Neural cell (in vitro differentiated cells): ENCODE measurements at regions not wholly inside any gene's neighbourhood (a gene's known extent, or its start where the extent isn't known, plus 50 kb on each side); places are given as distances from the start of the nearest gene placed in this dataset.

ENCODE experiments used
- H2AFZ ChIP-seq: fragments of 200-600, 300-800 bp; sonication (generic), shearing (Covaris generic); 2 replicates; pipeline ENCODE4 v1.6.0; 2014; ENCODE audit warnings: low read depth, mild to moderate bottlenecking, antibody characterized with exemption, low read length, moderate library complexity
- H3F3A ChIP-seq: fragments of 200-600 bp; shearing (Covaris generic); 2 replicates; pipeline ENCODE4 v1.6.1; 2016; ENCODE audit warnings: mild to moderate bottlenecking, moderate library complexity, mixed read lengths, antibody characterized with exemption, low read length; ENCODE audit not compliant: insufficient read depth, poor library complexity, severe bottlenecking
- H3K27ac ChIP-seq: fragments of 200-600, 300-800 bp; sonication (generic), shearing (Covaris generic); 2 replicates; pipeline ENCODE4 v1.5.1; 2014; ENCODE audit warnings: mild to moderate bottlenecking, low read length, moderate library complexity
- H3K27me3 ChIP-seq: fragments of 300-800, 200-600 bp; sonication (generic), shearing (Covaris generic); 2 replicates; pipeline ENCODE4 v1.6.0; 2014; ENCODE audit warnings: mild to moderate bottlenecking, low read depth, low read length, moderate library complexity; ENCODE audit not compliant: insufficient read depth
- H3K36me3 ChIP-seq: fragments of 300-800, 200-600 bp; sonication (generic), shearing (Covaris generic); 2 replicates; pipeline ENCODE4 v1.5.1; 2014; ENCODE audit warnings: mild to moderate bottlenecking, antibody characterized with exemption, low read length, moderate library complexity; ENCODE audit not compliant: insufficient read depth
- H3K4me2 ChIP-seq: fragments of 300-800, 200-600 bp; sonication (generic), shearing (Covaris generic); 2 replicates; pipeline ENCODE4 v1.6.0; 2014; ENCODE audit warnings: mild to moderate bottlenecking, low read length
- H3K4me3 ChIP-seq: fragments of 300-800, 200-600 bp; sonication (generic), shearing (Covaris generic); 2 replicates; pipeline ENCODE4 v1.5.1; 2014; ENCODE audit warnings: mild to moderate bottlenecking, low read length, moderate library complexity
- H3K79me2 ChIP-seq: fragments of 200-600 bp; shearing (Covaris generic); replicated peaks from 2 replicates; pipeline ENCODE4 v1.6.0; 2014; ENCODE audit warnings: mild to moderate bottlenecking, low read length, moderate library complexity; ENCODE audit not compliant: insufficient read depth
- H3K9ac ChIP-seq: fragments of 300-800, 200-600 bp; sonication (generic), shearing (Covaris generic); 2 replicates; pipeline ENCODE4 v1.6.1; 2016; ENCODE audit warnings: mild to moderate bottlenecking, low read length, mixed read lengths
- H3K9me2 ChIP-seq: fragments of 200-600 bp; shearing (Covaris generic); 2 replicates; pipeline ENCODE4 v1.6.1; 2016; ENCODE audit warnings: mild to moderate bottlenecking, low read length, mixed read lengths; ENCODE audit not compliant: insufficient read depth
- H3K9me3 ChIP-seq: fragments of 200-600, 300-800 bp; sonication (generic), shearing (Covaris generic); 2 replicates; pipeline ENCODE4 v1.6.1; 2016; ENCODE audit warnings: mild to moderate bottlenecking, mixed run types, low read length, moderate library complexity, mixed read lengths
- H4K20me1 ChIP-seq: fragments of 200-600 bp; shearing (Covaris generic); 2 replicates; pipeline ENCODE4 v1.6.1; 2016; ENCODE audit warnings: mild to moderate bottlenecking, mixed run types; ENCODE audit not compliant: insufficient read depth
- EP300 ChIP-seq: fragments of 450-650 bp; conservative IDR thresholded peaks from 2 replicates; pipeline ENCODE4 v1.6.1; 2014; ENCODE audit warnings: antibody characterized with exemption, mild to moderate bottlenecking, moderate library complexity; ENCODE audit not compliant: poor library complexity, severe bottlenecking
- EZH2 ChIP-seq: fragments of 200-600, 300-800 bp; shearing (Covaris generic), sonication (generic); IDR thresholded peaks from 2 replicates; pipeline ENCODE4 v1.6.1; 2014; ENCODE audit warnings: antibody characterized with exemption, low read length, borderline replicate concordance, mild to moderate bottlenecking; ENCODE audit not compliant: insufficient read depth, poor library complexity, severe bottlenecking
- MXI1 ChIP-seq: fragments of 450-650 bp; conservative IDR thresholded peaks from 2 replicates; pipeline ENCODE4 v1.6.1; 2014; ENCODE audit warnings: antibody characterized with exemption, mild to moderate bottlenecking; ENCODE audit not compliant: poor library complexity, severe bottlenecking
- POLR2AphosphoS5 ChIP-seq: IDR thresholded peaks from 2 replicates; pipeline ENCODE4 v1.6.1; 2012
- RAD21 ChIP-seq: fragments of 450-650 bp; conservative IDR thresholded peaks from 2 replicates; pipeline ENCODE4 v1.6.1; 2014; ENCODE audit warnings: antibody characterized with exemption, mild to moderate bottlenecking, moderate library complexity
- SMC3 ChIP-seq: fragments of 450-650 bp; conservative IDR thresholded peaks from 2 replicates; pipeline ENCODE4 v1.6.1; 2014; ENCODE audit warnings: antibody characterized with exemption, mild to moderate bottlenecking, moderate library complexity; ENCODE audit not compliant: poor library complexity
- TAF1 ChIP-seq: IDR thresholded peaks from 2 replicates; pipeline ENCODE4 v1.6.1; 2012; ENCODE audit warnings: low read depth
- TF ChIP-seq, protein P1 (sequence below): IDR thresholded peaks from 2 replicates; pipeline ENCODE4 v1.6.1; 2012; ENCODE audit warnings: borderline replicate concordance
- TF ChIP-seq, protein P2 (sequence below): fragments of 450-650 bp; IDR thresholded peaks from 2 replicates; pipeline ENCODE4 v1.5.1; 2014; ENCODE audit warnings: antibody characterized with exemption, mild to moderate bottlenecking, moderate library complexity; ENCODE audit not compliant: poor library complexity, severe bottlenecking

DNA sequence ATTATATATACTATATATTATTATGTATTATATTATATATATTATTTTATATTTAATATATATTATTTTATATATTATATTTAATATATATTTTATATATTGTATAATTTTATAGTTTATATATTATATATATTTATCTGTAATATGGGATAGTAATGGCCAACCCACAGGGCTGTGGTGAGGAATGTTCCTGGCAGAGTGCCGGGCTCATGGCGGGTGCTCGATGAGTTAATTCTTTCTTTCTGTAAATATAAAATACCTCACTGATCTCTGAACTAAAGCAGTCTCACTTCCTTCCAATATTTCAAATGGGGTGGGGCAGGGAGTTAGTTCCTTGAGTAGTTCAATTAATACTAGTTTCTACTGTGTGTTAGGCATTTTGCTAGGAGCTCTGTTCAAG lies 389.4 kb downstream of the TSN start:
- no peak overlapping the region for H3K9ac ChIP-seq
- H3F3A ChIP-seq = no peaks in the 10 kb centered on the region
- H4K20me1 ChIP-seq = no peaks in the 10 kb centered on the region
- H3K4me3 ChIP-seq = no peak overlapping the region
- no peaks in the 10 kb centered on the region for H3K79me2 ChIP-seq
- H3K27me3 ChIP-seq = no peaks in the 10 kb centered on the region
- no peaks in the 10 kb centered on the region for H3K36me3 ChIP-seq
- no peak overlapping the region for H3K27ac ChIP-seq
- TF ChIP-seq RAD21 (no peak), EZH2 (no peak), EP300 (no peak), TAF1 (no peak), MXI1 (no peak), SMC3 (no peak), POLR2AphosphoS5 (no peak)
- TF ChIP-seq, protein P1, sequence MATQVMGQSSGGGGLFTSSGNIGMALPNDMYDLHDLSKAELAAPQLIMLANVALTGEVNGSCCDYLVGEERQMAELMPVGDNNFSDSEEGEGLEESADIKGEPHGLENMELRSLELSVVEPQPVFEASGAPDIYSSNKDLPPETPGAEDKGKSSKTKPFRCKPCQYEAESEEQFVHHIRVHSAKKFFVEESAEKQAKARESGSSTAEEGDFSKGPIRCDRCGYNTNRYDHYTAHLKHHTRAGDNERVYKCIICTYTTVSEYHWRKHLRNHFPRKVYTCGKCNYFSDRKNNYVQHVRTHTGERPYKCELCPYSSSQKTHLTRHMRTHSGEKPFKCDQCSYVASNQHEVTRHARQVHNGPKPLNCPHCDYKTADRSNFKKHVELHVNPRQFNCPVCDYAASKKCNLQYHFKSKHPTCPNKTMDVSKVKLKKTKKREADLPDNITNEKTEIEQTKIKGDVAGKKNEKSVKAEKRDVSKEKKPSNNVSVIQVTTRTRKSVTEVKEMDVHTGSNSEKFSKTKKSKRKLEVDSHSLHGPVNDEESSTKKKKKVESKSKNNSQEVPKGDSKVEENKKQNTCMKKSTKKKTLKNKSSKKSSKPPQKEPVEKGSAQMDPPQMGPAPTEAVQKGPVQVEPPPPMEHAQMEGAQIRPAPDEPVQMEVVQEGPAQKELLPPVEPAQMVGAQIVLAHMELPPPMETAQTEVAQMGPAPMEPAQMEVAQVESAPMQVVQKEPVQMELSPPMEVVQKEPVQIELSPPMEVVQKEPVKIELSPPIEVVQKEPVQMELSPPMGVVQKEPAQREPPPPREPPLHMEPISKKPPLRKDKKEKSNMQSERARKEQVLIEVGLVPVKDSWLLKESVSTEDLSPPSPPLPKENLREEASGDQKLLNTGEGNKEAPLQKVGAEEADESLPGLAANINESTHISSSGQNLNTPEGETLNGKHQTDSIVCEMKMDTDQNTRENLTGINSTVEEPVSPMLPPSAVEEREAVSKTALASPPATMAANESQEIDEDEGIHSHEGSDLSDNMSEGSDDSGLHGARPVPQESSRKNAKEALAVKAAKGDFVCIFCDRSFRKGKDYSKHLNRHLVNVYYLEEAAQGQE = no peak
- TF ChIP-seq, protein P2, sequence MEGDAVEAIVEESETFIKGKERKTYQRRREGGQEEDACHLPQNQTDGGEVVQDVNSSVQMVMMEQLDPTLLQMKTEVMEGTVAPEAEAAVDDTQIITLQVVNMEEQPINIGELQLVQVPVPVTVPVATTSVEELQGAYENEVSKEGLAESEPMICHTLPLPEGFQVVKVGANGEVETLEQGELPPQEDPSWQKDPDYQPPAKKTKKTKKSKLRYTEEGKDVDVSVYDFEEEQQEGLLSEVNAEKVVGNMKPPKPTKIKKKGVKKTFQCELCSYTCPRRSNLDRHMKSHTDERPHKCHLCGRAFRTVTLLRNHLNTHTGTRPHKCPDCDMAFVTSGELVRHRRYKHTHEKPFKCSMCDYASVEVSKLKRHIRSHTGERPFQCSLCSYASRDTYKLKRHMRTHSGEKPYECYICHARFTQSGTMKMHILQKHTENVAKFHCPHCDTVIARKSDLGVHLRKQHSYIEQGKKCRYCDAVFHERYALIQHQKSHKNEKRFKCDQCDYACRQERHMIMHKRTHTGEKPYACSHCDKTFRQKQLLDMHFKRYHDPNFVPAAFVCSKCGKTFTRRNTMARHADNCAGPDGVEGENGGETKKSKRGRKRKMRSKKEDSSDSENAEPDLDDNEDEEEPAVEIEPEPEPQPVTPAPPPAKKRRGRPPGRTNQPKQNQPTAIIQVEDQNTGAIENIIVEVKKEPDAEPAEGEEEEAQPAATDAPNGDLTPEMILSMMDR = no peak
- H3K9me2 ChIP-seq = no peaks in the 10 kb centered on the region
- no peak overlapping the region for H3K4me2 ChIP-seq
- no peak overlapping the region for H2AFZ ChIP-seq
- H3K9me3 ChIP-seq = no peaks in the 10 kb centered on the region

DNA sequence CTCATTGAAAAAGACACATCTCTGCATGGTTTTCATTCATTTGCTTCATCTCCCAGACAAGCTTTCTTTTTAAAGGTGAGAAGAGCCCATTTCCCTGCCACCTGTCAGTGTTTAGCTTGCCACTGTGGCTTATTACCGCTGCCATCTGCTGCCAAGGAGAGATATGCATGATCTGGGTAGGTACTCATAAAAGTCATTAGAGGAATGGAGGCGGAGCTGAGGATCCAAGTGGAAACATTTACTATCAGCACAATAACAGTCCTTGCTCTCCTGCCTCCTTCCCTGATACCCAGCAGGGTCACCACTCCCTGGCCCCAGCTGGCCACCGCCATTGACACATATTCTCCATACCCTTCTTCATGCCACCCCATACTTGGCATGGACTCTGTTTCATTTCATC lies 390.4 kb downstream of the TSN start:
- H3K27ac ChIP-seq = no peak overlapping the region
- H3K79me2 ChIP-seq = no peaks in the 10 kb centered on the region
- no peaks in the 10 kb centered on the region for H3F3A ChIP-seq
- H2AFZ ChIP-seq = no peak overlapping the region
- no peaks in the 10 kb centered on the region for H3K36me3 ChIP-seq
- no peak overlapping the region for H3K4me2 ChIP-seq
- H3K9me2 ChIP-seq = no peaks in the 10 kb centered on the region
- no peaks in the 10 kb centered on the region for H3K9me3 ChIP-seq
- no peaks in the 10 kb centered on the region for H3K27me3 ChIP-seq
- H3K4me3 ChIP-seq = no peak overlapping the region
- H3K9ac ChIP-seq = no peak overlapping the region
- TF ChIP-seq SMC3 (no peak), EZH2 (no peak), MXI1 (no peak), EP300 (no peak), RAD21 (no peak), POLR2AphosphoS5 (no peak)
- TF ChIP-seq, protein P2 = no peak
- no peaks in the 10 kb centered on the region for H4K20me1 ChIP-seq
